Ovary (tissue), 3 donors: ENCODE measurements at regions not wholly inside any gene's neighbourhood (a gene's known extent, or its start where the extent isn't known, plus 50 kb on each side); places are given as distances from the start of the nearest gene placed in this dataset.

Experiments used
- POLR2A ChIP-seq: fragments of 450-650 bp; IDR thresholded peaks from one replicate; pipeline ENCODE4 v1.6.1; 2017; ENCODE audit warnings: antibody characterized with exemption, mild to moderate bottlenecking, moderate library complexity
- TF ChIP-seq, protein P1 (sequence below), 3 donors: fragments of 450-650 bp in 2 of 3; fragments of 200-600 bp in 1 of 3; IDR thresholded peaks; one replicate each; pipeline versions ENCODE4 v1.5.1 to v1.8.0; 2016 to 2022; ENCODE audit warnings: antibody characterized with exemption in 3 of 3, mild to moderate bottlenecking in 1 of 3
- donor health status: DM: no; HTN: no; CAD: no.

DNA sequence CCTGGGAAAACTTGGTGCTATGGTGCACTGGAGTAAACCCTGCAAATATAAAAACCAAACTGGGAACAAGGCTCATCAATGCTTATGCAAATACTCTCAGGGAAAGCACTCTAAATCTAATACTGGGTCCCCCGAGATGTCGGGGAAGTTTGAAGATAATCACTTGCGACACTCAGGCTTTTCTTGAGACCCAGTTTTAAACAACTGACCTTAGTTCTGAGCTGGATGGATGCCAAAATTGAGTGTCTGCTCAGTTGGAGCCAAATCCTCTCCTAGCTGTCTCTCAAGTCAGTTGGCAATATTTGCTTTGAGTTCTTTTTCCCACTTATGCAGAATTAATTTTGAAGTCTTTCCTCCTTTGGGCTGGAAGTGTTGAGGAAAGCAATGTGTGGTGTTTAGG lies 75.5 kb upstream of the CD2AP start:
- TF ChIP-seq, protein P1, sequence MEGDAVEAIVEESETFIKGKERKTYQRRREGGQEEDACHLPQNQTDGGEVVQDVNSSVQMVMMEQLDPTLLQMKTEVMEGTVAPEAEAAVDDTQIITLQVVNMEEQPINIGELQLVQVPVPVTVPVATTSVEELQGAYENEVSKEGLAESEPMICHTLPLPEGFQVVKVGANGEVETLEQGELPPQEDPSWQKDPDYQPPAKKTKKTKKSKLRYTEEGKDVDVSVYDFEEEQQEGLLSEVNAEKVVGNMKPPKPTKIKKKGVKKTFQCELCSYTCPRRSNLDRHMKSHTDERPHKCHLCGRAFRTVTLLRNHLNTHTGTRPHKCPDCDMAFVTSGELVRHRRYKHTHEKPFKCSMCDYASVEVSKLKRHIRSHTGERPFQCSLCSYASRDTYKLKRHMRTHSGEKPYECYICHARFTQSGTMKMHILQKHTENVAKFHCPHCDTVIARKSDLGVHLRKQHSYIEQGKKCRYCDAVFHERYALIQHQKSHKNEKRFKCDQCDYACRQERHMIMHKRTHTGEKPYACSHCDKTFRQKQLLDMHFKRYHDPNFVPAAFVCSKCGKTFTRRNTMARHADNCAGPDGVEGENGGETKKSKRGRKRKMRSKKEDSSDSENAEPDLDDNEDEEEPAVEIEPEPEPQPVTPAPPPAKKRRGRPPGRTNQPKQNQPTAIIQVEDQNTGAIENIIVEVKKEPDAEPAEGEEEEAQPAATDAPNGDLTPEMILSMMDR (IDR thresholded peaks at IDR 0.05): no peak
- TF ChIP-seq POLR2A: no peak
